ENCODE measurements at regions not wholly inside any gene's neighbourhood (a gene's known extent, or its start where the extent isn't known, plus 50 kb on each side); places are given as distances from the start of the nearest gene placed in this dataset.

DNA sequence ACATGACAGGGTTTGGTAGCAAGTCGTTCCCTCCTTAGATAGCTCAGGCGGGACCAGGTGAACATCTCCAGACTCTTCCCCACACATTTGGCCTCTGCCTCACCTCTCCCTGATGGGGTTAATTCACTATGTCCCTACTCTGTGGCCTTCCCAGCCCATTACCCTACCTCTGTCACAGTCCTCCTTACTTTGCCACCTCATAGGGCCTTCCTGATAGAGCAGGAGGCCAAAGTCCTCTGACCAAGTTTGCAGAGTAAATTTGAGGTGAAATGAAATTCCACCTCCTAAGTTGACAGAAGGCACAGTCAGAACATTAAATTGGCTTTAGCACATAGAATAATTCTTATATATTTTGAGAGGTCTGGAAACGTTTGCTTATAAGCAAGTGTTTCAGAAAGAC is 53.1 kb upstream of the ARMC2 start:
- Histone ChIP-seq H3K79me2 (ENCODE audit: insufficient read depth, low read length) (no peaks in the 10 kb centered on the region), H2AFZ (ENCODE audit: low read length) (no peak overlapping the region)
- TF ChIP-seq EZH2 (IDR thresholded peaks at IDR 0.05; ENCODE audit: borderline replicate concordance, low read length), result no peak
- TF ChIP-seq, protein P1, sequence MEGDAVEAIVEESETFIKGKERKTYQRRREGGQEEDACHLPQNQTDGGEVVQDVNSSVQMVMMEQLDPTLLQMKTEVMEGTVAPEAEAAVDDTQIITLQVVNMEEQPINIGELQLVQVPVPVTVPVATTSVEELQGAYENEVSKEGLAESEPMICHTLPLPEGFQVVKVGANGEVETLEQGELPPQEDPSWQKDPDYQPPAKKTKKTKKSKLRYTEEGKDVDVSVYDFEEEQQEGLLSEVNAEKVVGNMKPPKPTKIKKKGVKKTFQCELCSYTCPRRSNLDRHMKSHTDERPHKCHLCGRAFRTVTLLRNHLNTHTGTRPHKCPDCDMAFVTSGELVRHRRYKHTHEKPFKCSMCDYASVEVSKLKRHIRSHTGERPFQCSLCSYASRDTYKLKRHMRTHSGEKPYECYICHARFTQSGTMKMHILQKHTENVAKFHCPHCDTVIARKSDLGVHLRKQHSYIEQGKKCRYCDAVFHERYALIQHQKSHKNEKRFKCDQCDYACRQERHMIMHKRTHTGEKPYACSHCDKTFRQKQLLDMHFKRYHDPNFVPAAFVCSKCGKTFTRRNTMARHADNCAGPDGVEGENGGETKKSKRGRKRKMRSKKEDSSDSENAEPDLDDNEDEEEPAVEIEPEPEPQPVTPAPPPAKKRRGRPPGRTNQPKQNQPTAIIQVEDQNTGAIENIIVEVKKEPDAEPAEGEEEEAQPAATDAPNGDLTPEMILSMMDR (IDR thresholded peaks at IDR 0.05; ENCODE audit: low read length), result no peak

DNA sequence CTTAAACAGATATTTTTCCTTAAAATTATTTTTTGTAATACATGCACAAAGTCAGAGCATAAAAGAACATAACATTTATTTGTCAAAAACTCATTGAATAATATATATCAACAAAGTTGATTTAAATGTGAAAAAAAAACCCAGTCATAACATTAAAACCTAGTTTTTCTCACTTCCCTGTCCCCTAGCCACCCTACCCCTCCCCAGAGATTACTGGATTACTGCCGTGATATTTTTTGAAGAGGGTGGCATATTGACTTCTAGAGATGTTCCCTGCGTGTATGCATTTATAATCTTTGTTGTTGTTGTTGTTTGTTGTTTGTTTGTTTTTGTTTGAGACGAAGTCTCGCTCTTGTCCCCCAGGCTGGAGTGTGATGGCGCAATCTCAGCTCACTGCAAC is 52.4 kb upstream of the ARMC2 start:
- no peaks in the 10 kb centered on the region for H4K20me1 ChIP-seq (ENCODE audit: insufficient read depth, low read length)
- no peaks in the 10 kb centered on the region for H3K9me2 ChIP-seq (ENCODE audit: low read depth, low read length)
- no peak overlapping the region for H3K27ac ChIP-seq (ENCODE audit: low read depth, low read length, poor library complexity, severe bottlenecking)
- H3K4me2 ChIP-seq (ENCODE audit: low read length), result no peak overlapping the region
- H3K27me3 ChIP-seq (ENCODE audit: insufficient read depth, low read length), result no peaks in the 10 kb centered on the region; the same call in 1 of the 2 replicates
- no peak overlapping the region for H3K9ac ChIP-seq (ENCODE audit: low read length)
- no peaks in the 10 kb centered on the region for H3F3A ChIP-seq (ENCODE audit: insufficient read depth, low read length)
- TF ChIP-seq, protein P1 (IDR thresholded peaks at IDR 0.05; ENCODE audit: low read length), result no peak
- H3K4me3 ChIP-seq (ENCODE audit: low read depth, low read length, poor library complexity, severe bottlenecking), result no peak overlapping the region
- H3K36me3 ChIP-seq (ENCODE audit: insufficient read depth, low read length), result no peaks in the 10 kb centered on the region
- H3K4me1 ChIP-seq (ENCODE audit: insufficient read depth, low read length, severe bottlenecking), result no peaks in the 10 kb centered on the region
- no peak overlapping the region for H2AFZ ChIP-seq (ENCODE audit: low read length)
- H3K9me3 ChIP-seq (ENCODE audit: low read length), result no peaks in the 10 kb centered on the region
- H3K79me2 ChIP-seq (ENCODE audit: insufficient read depth, low read length), result no peaks in the 10 kb centered on the region

More for the DNA sequence above, 53.1 kb upstream of the ARMC2 start:
- no peak overlapping the region for H3K4me3 ChIP-seq (ENCODE audit: low read depth, low read length, poor library complexity, severe bottlenecking)
- no peak overlapping the region for H3K4me2 ChIP-seq (ENCODE audit: low read length)
- H3K4me1 ChIP-seq (ENCODE audit: insufficient read depth, low read length, severe bottlenecking), result no peaks in the 10 kb centered on the region
- no peaks in the 10 kb centered on the region for H3K36me3 ChIP-seq (ENCODE audit: insufficient read depth, low read length)
- no peaks in the 10 kb centered on the region for H4K20me1 ChIP-seq (ENCODE audit: insufficient read depth, low read length)
- no peaks in the 10 kb centered on the region for H3K9me3 ChIP-seq (ENCODE audit: low read length)
- no peak overlapping the region for H3K9ac ChIP-seq (ENCODE audit: low read length)
- no peak overlapping the region for H3K27ac ChIP-seq (ENCODE audit: low read depth, low read length, poor library complexity, severe bottlenecking)
- no peaks in the 10 kb centered on the region; the same call in 1 of the 2 replicates for H3K27me3 ChIP-seq (ENCODE audit: insufficient read depth, low read length)
- no peaks in the 10 kb centered on the region for H3K9me2 ChIP-seq (ENCODE audit: low read depth, low read length)
- no peaks in the 10 kb centered on the region for H3F3A ChIP-seq (ENCODE audit: insufficient read depth, low read length)

DNA sequence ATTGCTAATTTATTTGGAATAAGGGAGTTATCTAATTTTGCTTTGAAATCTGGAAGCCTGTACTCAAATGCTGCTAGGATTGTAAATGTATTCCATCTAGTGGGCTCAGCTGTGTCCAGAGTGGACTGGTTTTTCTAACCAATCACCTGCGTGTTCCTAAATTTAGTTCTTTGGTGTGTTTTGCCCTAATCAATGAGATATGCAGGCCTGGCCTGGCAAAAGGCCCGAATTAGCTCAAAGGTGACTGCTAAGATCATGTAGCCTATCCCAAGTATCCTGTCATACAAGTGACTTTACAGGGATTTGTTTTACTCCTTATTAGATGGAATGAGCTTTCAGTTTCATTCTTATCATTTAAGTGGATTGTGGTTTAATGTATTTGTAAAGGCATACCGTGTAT is 51.3 kb upstream of the ARMC2 start:
- H3F3A ChIP-seq (ENCODE audit: insufficient read depth, low read length), result no peaks in the 10 kb centered on the region
- no peak overlapping the region for H3K4me2 ChIP-seq (ENCODE audit: low read length)
- no peak overlapping the region for H3K27ac ChIP-seq (ENCODE audit: low read depth, low read length, poor library complexity, severe bottlenecking)
- no peak for TF ChIP-seq EZH2 (IDR thresholded peaks at IDR 0.05; ENCODE audit: borderline replicate concordance, low read length)
- TF ChIP-seq, protein P1 (IDR thresholded peaks at IDR 0.05; ENCODE audit: low read length), result no peak
- H3K9ac ChIP-seq (ENCODE audit: low read length), result no peak overlapping the region
- no peaks in the 10 kb centered on the region for H3K9me2 ChIP-seq (ENCODE audit: low read depth, low read length)
- H3K27me3 ChIP-seq (ENCODE audit: insufficient read depth, low read length), result no peaks in the 10 kb centered on the region; the same call in 1 of the 2 replicates
- H3K4me3 ChIP-seq (ENCODE audit: low read depth, low read length, poor library complexity, severe bottlenecking), result no peak overlapping the region
- H2AFZ ChIP-seq (ENCODE audit: low read length), result no peak overlapping the region
- H4K20me1 ChIP-seq (ENCODE audit: insufficient read depth, low read length), result no peaks in the 10 kb centered on the region
- H3K4me1 ChIP-seq (ENCODE audit: insufficient read depth, low read length, severe bottlenecking), result no peaks in the 10 kb centered on the region
- no peaks in the 10 kb centered on the region for H3K79me2 ChIP-seq (ENCODE audit: insufficient read depth, low read length)
- no peaks in the 10 kb centered on the region for H3K36me3 ChIP-seq (ENCODE audit: insufficient read depth, low read length)
- no peaks in the 10 kb centered on the region for H3K9me3 ChIP-seq (ENCODE audit: low read length)

All from OCI-LY1 (cell line).